ENCODE measurements at regions not wholly inside any gene's neighbourhood (a gene's known extent, or its start where the extent isn't known, plus 50 kb on each side); places are given as distances from the start of the nearest gene placed in this dataset.

GRCh38 chr14:104339829-104340228 lies 201.4 kb downstream of the KIF26A start:
- TF ChIP-seq, protein P1, sequence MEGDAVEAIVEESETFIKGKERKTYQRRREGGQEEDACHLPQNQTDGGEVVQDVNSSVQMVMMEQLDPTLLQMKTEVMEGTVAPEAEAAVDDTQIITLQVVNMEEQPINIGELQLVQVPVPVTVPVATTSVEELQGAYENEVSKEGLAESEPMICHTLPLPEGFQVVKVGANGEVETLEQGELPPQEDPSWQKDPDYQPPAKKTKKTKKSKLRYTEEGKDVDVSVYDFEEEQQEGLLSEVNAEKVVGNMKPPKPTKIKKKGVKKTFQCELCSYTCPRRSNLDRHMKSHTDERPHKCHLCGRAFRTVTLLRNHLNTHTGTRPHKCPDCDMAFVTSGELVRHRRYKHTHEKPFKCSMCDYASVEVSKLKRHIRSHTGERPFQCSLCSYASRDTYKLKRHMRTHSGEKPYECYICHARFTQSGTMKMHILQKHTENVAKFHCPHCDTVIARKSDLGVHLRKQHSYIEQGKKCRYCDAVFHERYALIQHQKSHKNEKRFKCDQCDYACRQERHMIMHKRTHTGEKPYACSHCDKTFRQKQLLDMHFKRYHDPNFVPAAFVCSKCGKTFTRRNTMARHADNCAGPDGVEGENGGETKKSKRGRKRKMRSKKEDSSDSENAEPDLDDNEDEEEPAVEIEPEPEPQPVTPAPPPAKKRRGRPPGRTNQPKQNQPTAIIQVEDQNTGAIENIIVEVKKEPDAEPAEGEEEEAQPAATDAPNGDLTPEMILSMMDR (IDR thresholded peaks at IDR 0.05) = no peak
- TF ChIP-seq EP300 (IDR thresholded peaks at IDR 0.05; ENCODE audit: low read depth) (no peak), POLR2A (IDR thresholded peaks at IDR 0.05) (no peak), POLR2AphosphoS5 (IDR thresholded peaks at IDR 0.05) (no peak)
